ENCODE measurements at regions not wholly inside any gene's neighbourhood (a gene's known extent, or its start where the extent isn't known, plus 50 kb on each side); places are given as distances from the start of the nearest gene placed in this dataset.

GRCh38 chr5:180411948-180412347 is 58.8 kb upstream of the GFPT2 start:
- no peak for DNase-seq (ENCODE audit: low read depth)

DNA sequence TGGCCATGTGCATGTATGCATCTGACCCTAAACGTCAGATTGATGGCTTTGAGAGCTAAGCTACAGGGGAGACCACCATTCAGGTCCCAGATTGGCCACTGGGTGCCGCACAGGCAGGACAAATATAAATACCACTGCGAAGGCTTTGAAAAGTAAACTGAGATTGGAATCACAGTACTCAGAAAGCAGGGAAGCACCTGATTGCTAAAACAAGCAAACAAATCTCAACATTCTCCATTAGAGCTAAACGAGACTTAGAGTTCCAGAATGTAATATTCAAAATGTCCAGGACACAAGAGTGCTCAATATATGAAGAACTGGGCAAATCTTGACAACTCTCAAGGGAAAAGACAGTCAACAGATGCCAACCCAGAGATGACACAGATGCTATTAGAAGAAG is 61.0 kb upstream of the GFPT2 start:
- no peak for DNase-seq (ENCODE audit: low read depth)

DNA sequence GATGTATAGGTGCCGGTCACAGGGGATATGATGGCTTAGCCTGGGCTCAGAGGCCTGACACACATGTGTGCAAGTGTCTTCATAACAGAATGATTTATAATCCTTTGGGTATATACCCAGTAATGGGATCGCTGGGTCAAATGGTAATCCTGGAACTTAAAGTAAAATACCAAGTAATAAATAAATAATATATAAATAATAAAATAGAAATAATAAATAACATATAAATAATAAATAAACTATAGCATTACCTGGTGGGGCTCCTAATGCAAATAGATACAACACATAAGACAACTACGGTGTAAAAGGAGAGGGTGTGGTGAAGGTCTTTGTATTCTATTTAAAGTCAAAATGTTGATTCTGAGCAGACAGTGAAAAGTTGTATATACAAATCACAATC is 68.5 kb upstream of the GFPT2 start:
- DNase-seq (ENCODE audit: low read depth) = no peak

DNA sequence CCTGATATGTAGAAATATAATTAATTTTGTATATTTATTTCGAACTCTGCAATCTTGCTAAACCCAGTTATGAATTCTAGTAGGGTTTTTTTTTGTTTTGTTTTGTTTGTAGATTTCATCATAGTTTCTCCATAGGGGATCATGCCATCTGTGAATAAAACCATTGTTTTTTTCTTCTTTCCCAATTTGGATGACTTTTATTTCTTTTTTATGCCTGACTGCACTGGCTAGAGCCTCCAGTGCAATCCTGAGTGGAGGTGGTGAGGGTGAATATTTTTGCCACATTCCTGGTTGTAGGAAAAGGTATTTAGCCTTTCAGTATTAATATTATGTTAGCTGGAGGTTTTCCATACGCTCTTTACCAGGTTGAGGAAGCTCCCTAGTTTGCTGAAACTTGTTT is 70.0 kb upstream of the GFPT2 start:
- peak; percentile 38 for DNase-seq (ENCODE audit: low read depth)

GRCh38 chr5:180423598-180423997 is 70.5 kb upstream of the GFPT2 start:
- DNase-seq (ENCODE audit: low read depth) = no peak

- DNase-seq (ENCODE audit: low read depth) = peak; percentile 7
Measured at GRCh38 chr5:180424094-180424493, 70.1 kb upstream of the CNOT6 start.

DNA sequence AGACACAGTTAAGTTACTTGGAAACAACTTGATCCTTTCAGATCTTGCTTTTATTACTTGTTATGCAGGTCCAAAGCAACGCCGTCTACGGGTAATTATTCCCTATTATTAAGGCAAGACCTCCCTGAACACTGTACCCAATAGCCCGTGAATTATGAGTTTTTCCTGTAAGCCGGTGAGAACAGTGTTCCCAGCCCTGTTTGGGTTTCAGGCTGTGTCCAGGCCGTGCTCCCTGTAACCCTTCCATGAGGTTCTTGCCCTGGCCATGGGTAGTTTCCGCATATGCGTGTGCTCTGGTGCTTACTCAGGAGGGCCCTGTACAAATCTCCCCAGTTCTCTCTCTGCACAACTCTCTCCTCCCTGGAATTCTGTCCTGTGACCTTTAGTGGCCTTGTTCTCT is 65.6 kb upstream of the CNOT6 start:
- DNase-seq (ENCODE audit: low read depth) = peak; percentile 28

GRCh38 chr5:180431932-180432331 is 62.2 kb upstream of the CNOT6 start:
- no peak for DNase-seq (ENCODE audit: low read depth)

GRCh38 chr5:180433032-180433422 is 61.2 kb upstream of the CNOT6 start:
- DNase-seq (ENCODE audit: low read depth) = no peak

- no peak for DNase-seq (ENCODE audit: low read depth)
Measured at GRCh38 chr5:180435594-180435993, 58.6 kb upstream of the CNOT6 start.

GRCh38 chr5:180436275-180436674 is 57.9 kb upstream of the CNOT6 start:
- DNase-seq (ENCODE audit: low read depth) = no peak

DNA sequence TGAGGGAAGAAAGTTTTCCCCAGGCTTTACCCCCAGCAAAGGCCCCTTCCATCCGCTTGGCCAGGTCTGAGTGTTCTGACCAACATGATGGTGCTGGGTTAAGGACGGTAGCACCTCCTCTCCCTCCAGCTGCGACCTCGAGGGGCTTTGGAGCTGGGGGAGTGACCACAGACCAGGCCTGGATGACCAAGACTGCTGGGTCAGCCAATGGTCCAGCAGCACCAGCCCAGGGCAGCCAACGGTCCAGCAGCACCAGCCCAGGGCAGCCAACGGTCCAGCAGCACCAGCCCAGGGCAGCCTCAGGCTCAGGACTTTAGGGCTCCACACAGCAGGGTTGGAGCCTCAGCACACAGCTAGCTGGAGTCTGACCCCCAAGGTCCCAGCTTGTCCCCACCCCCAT is 57.2 kb upstream of the CNOT6 start:
- DNase-seq (ENCODE audit: low read depth) = no peak

DNA sequence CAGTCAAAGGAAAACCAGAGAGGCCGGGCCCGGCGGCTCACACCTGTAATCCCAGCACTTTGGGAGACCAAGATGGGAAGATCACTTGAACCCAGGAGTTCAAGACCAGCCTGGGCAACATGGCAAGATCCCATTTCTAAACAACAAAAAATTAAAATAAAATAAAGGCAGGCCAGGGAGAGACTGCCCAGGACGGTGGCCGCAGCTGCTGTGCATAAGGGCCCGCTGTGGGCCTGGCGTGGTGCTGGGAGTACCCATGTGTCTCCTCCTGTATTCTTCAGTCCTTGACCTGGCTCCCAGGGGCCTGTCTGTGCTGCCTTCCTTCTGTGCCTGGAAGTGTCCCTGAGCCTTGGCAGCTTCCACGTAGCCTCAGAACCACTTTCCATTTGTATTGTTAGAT is 56.8 kb upstream of the CNOT6 start:
- DNase-seq (ENCODE audit: low read depth) = no peak

DNA sequence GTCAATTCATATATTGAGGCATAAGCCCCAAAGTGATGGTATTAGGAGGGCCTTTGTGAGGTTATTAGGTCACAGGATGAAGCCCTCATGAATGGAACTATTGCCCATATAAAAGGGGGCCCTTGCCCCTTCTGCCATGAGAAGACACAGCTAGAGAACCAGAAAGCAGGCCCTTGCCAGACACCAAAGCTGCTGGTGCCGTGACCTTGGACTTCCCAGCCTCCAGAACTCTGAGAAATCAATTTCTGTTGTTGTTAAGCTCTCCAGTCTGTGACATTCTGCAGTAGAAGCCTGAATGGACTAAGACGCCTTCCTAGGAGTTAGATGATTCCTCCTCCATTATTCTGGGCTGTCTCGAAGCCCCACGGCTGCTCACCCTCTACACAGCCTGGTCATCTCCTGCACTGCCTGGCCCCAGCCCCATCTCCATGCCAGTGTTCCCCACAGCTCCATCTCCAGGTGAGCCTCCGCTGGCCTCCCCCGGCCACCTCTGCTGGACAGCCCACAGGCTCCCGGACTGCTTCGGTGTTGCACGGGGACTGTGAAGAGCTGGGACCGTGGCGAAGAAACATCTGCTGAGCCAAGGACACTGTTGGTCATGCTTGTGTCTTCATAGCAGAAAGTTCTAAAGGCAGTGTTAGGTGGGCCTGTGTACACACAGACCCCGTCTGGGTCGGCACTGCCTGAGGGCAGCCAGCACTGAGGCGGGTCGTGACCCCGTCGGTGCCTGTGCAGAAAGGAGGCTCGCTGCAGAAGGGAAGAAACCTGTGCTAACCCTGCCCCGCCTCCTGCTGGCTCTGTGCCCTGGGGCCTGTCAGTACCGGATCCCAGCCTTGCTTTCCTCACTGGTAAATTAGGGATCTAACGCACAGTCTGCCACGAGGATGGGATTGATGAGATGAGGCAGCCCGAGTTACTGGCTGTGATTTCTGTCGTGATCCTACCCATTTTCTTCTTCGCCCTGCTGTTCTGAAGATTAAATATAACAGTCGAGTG is 55.1 kb upstream of the CNOT6 start:
- no peak for DNase-seq (ENCODE audit: low read depth)

DNA sequence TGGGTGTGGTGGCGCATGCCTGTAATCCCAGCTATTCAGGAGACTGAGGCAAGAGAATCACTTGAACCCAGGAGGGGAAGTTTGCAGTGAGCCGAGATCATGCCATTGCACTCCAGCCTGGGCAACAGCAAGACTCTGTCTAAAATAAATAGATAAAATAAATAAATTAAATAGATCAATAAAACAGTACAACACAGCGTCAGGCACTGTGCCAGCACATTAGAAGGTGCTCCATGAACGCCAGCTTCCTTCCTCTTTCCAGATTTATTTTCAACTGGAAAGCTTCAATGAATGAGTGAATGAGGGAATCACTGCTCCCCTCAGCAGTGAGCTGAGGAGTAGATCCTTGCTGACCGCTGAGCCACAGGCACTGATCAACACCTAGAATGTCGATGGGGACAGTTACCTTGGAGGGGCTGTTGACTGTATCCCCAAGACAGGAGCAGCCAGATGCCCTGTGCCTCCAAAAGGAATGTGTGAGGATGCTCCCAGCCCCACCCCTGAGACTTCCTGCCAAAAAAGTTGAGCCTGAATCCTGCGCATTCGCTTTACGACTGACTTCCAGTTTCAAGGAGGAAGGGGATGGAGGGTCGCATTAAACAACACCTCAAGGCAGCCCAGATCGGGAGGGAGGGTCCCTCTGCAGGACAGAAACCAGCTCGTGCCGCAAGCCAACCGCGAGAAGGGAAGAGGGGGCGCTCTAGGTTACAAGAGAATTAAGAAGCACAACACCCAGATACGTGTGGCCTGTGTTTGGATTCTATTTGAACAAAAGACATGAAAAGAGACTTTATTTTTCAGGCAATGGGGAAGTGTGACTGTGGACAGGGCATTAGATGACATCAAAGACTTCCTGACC is 54.0 kb upstream of the CNOT6 start:
- DNase-seq (ENCODE audit: low read depth) = no peak

GRCh38 chr5:180441564-180442051 is 52.6 kb upstream of the CNOT6 start:
- DNase-seq (ENCODE audit: low read depth) = peak; percentile 36
